Neural progenitor cell (in vitro differentiated cells): ENCODE measurements at regions not wholly inside any gene's neighbourhood (a gene's known extent, or its start where the extent isn't known, plus 50 kb on each side); places are given as distances from the start of the nearest gene placed in this dataset.
A peak's percentile ranks its signal among the peaks of the same experiment; 100 is the strongest.

ENCODE experiments used
- DNase-seq: peaks from one replicate; pipeline ENCODE4 v3.0.0-alpha.2; 2016; ENCODE audit warnings: low spot score
- H2AFZ ChIP-seq: fragments of 200-600 bp; sonication (generic); replicated peaks from 2 replicates; pipeline ENCODE4 v1.6.1; 2016; ENCODE audit warnings: antibody characterized with exemption
- H3F3A ChIP-seq: fragments of 200-600 bp; sonication (generic); 2 replicates; pipeline ENCODE4 v1.6.1; 2016; ENCODE audit warnings: antibody characterized with exemption, low read depth
- H3K27ac ChIP-seq: fragments of 200-600 bp; sonication (generic); 2 replicates; pipeline ENCODE4 v1.5.1; 2016; ENCODE audit warnings: mild to moderate bottlenecking
- H3K27me3 ChIP-seq: fragments of 200-600 bp; sonication (generic); 2 replicates; pipeline ENCODE4 v1.6.1; 2016; ENCODE audit warnings: mild to moderate bottlenecking, moderate library complexity
- H3K36me3 ChIP-seq: fragments of 200-600 bp; sonication (generic); 2 replicates; pipeline ENCODE4 v1.5.1; 2016
- H3K4me1 ChIP-seq: fragments of 200-600 bp; sonication (generic); 2 replicates; pipeline ENCODE4 v1.6.1; 2016; ENCODE audit warnings: mixed run types
- H3K4me2 ChIP-seq: fragments of 200-600 bp; sonication (generic); 2 replicates; pipeline ENCODE4 v1.6.1; 2016
- H3K4me3 ChIP-seq: fragments of 200-600 bp; sonication (generic); 2 replicates; pipeline ENCODE4 v1.5.1; 2016
- H3K79me2 ChIP-seq: fragments of 200-600 bp; sonication (generic); 2 replicates; pipeline ENCODE4 v1.6.1; 2016; ENCODE audit warnings: low read depth
- H3K9ac ChIP-seq: fragments of 200-600 bp; sonication (generic); 2 replicates; pipeline ENCODE4 v1.6.1; 2016
- H3K9me3 ChIP-seq: fragments of 200-600 bp; sonication (generic); 2 replicates; pipeline ENCODE4 v1.5.1; 2016; ENCODE audit warnings: low read depth
- H4K20me1 ChIP-seq: fragments of 200-600 bp; sonication (generic); 2 replicates; pipeline ENCODE4 v1.6.1; 2016; ENCODE audit warnings: low read depth
- H3K27ac Mint-ChIP-seq: 3 replicates; pipeline ENCODE4 v1.8.0; 2021; ENCODE audit warnings: mixed read lengths
- H3K27me3 Mint-ChIP-seq: 2 replicates; pipeline ENCODE4 v1.8.0; 2022; ENCODE audit warnings: low read depth, mild to moderate bottlenecking, inconsistent platforms, moderate library complexity, mixed read lengths; ENCODE audit not compliant: insufficient read depth
- H3K36me3 Mint-ChIP-seq: 3 replicates; pipeline ENCODE4 v1.8.0; 2021; ENCODE audit warnings: mixed read lengths
- H3K4me1 Mint-ChIP-seq: 3 replicates; pipeline ENCODE4 v1.8.0; 2021; ENCODE audit warnings: mixed read lengths
- H3K4me3 Mint-ChIP-seq: 3 replicates; pipeline ENCODE4 v1.8.0; 2021; ENCODE audit warnings: mild to moderate bottlenecking, moderate library complexity, mixed read lengths
- H3K9me3 Mint-ChIP-seq: 3 replicates; pipeline ENCODE4 v1.8.0; 2020; ENCODE audit warnings: mixed read lengths
- CTCF ChIP-seq: fragments of 200-600 bp; sonication (generic); IDR thresholded peaks from 2 replicates; pipeline ENCODE4 v1.5.1; 2017; ENCODE audit warnings: antibody characterized with exemption, mild to moderate bottlenecking
- EZH2 ChIP-seq: fragments of 200-600 bp; sonication (generic); IDR thresholded peaks from 2 replicates; pipeline ENCODE4 v1.6.1; 2017; ENCODE audit warnings: antibody characterized with exemption, mild to moderate bottlenecking, moderate library complexity
- EZH2phosphoT487 ChIP-seq: fragments of 200-600 bp; sonication (generic); IDR thresholded peaks from 2 replicates; pipeline ENCODE4 v1.6.1; 2017; ENCODE audit warnings: antibody characterized with exemption

- peak overlapping the region; percentile 66 for H3K27ac Mint-ChIP-seq
- no peak overlapping the region for H3K9ac ChIP-seq
- H3K4me1 Mint-ChIP-seq: peaks cover 9% of the 10 kb centered on the region
Measured at GRCh38 chr7:65251851-65252620, 121.6 kb upstream of the ZNF92 start.

GRCh38 chr7:65250697-65251395 lies 122.8 kb upstream of the ZNF92 start:
- Histone ChIP-seq H3K4me2 (peak overlapping the region; percentile 79), H4K20me1 (no peaks in the 10 kb centered on the region), H3K4me1 (peaks cover 4% of the 10 kb centered on the region), H3K9ac (no peak overlapping the region), H3K79me2 (no peaks in the 10 kb centered on the region), H2AFZ (no peak overlapping the region), H3K36me3 (no peaks in the 10 kb centered on the region), H3K27ac (no peak overlapping the region), H3K9me3 (no peaks in the 10 kb centered on the region), H3K4me3 (no peak overlapping the region), H3F3A (peaks cover 24% of the 10 kb centered on the region), H3K27me3 (no peaks in the 10 kb centered on the region)
- peaks cover 9% of the 10 kb centered on the region for H3K4me1 Mint-ChIP-seq
- H3K4me3 Mint-ChIP-seq: peak overlapping the region; percentile 91
- H3K9me3 Mint-ChIP-seq: no peaks in the 10 kb centered on the region
- no peak for DNase-seq
- H3K27me3 Mint-ChIP-seq: peaks cover 9% of the 10 kb centered on the region
- H3K27ac Mint-ChIP-seq: no peak overlapping the region
- TF ChIP-seq CTCF (no peak), EZH2phosphoT487 (no peak), EZH2 (no peak)
- no peaks in the 10 kb centered on the region for H3K36me3 Mint-ChIP-seq

More at GRCh38 chr7:65251851-65252620, 121.6 kb upstream of the ZNF92 start:
- Histone ChIP-seq H3K9me3 (no peaks in the 10 kb centered on the region), H4K20me1 (no peaks in the 10 kb centered on the region), H3K4me2 (peak overlapping the region; percentile 79), H3K27ac (no peak overlapping the region), H3K27me3 (no peaks in the 10 kb centered on the region), H3F3A (peaks cover 24% of the 10 kb centered on the region), H3K4me1 (peaks cover 4% of the 10 kb centered on the region), H3K79me2 (no peaks in the 10 kb centered on the region), H2AFZ (peak overlapping the region; percentile 85), H3K4me3 (peak overlapping the region; percentile 65), H3K36me3 (no peaks in the 10 kb centered on the region)
- TF ChIP-seq EZH2phosphoT487 (no peak), CTCF (no peak), EZH2 (peak; percentile 36)
- H3K36me3 Mint-ChIP-seq: no peaks in the 10 kb centered on the region
- H3K4me3 Mint-ChIP-seq: peak overlapping the region; percentile 91
- peak; percentile 89 for DNase-seq
- H3K9me3 Mint-ChIP-seq: peaks cover 8% of the 10 kb centered on the region
- H3K27me3 Mint-ChIP-seq: peaks cover 9% of the 10 kb centered on the region

GRCh38 chr7:65250216-65250615 lies 123.4 kb upstream of the ZNF92 start:
- TF ChIP-seq EZH2: no peak
- TF ChIP-seq EZH2phosphoT487: no peak
- no peak for TF ChIP-seq CTCF
- Mint-ChIP-seq H3K27me3 (peaks cover 9% of the 10 kb centered on the region), H3K36me3 (no peaks in the 10 kb centered on the region), H3K4me1 (peaks cover 9% of the 10 kb centered on the region), H3K4me3 (peak overlapping the region; percentile 69), H3K9me3 (no peaks in the 10 kb centered on the region), H3K27ac (no peak overlapping the region)
- peaks cover 4% of the 10 kb centered on the region for H3K4me1 ChIP-seq
- H3K79me2 ChIP-seq: no peaks in the 10 kb centered on the region
- H3K36me3 ChIP-seq: no peaks in the 10 kb centered on the region
- H3K9ac ChIP-seq: no peak overlapping the region
- H3F3A ChIP-seq: peaks cover 24% of the 10 kb centered on the region
- H3K27me3 ChIP-seq: no peaks in the 10 kb centered on the region
- H3K4me3 ChIP-seq: no peak overlapping the region
- H3K4me2 ChIP-seq: no peak overlapping the region
- no peak for DNase-seq
- H2AFZ ChIP-seq: no peak overlapping the region
- H3K27ac ChIP-seq: no peak overlapping the region
- no peaks in the 10 kb centered on the region for H3K9me3 ChIP-seq
- H4K20me1 ChIP-seq: no peaks in the 10 kb centered on the region
